Heart left ventricle (tissue), 16 donors: ENCODE measurements at regions not wholly inside any gene's neighbourhood (a gene's known extent, or its start where the extent isn't known, plus 50 kb on each side); places are given as distances from the start of the nearest gene placed in this dataset.
"Not testable (repeated sequence)": the region's sequence is repeated elsewhere in the genome, so short reads cannot be mapped to it uniquely, and the experiment has no call there.

ENCODE experiments used
- ATAC-seq, 4 donors: fragments of 200-7000 bp; cut with Tn5 transposase; one replicate each; pipeline ENCODE4 v1.9.1; 2020 to 2022; ENCODE audit warnings: moderate library complexity in 4 of 4, mild to moderate bottlenecking in 3 of 4, moderate number of reproducible peaks in 1 of 4
- DNase-seq, 5 donors: peaks; one replicate each; pipeline ENCODE4 v3.0.0-alpha.2; 2020
- H3K27ac ChIP-seq, 12 donors: fragments of 200-600 bp; sonication (generic) in 4 of 12; one replicate each; pipeline versions ENCODE4 v1.5.0 to v1.8.0; 2016 to 2022; ENCODE audit warnings: mild to moderate bottlenecking in 2 of 12
- H3K27me3 ChIP-seq, 9 donors: fragments of 200-600 bp; sonication (generic) in 2 of 9; one replicate each; pipeline versions ENCODE4 v1.5.1 to v1.8.0; 2016 to 2022; ENCODE audit warnings: mild to moderate bottlenecking in 3 of 9
- H3K36me3 ChIP-seq, 9 donors: fragments of 200-600 bp; sonication (generic) in 2 of 9; one replicate each; pipeline versions ENCODE4 v1.5.0 to v1.8.0; 2018 to 2022; ENCODE audit warnings: mild to moderate bottlenecking in 2 of 9
- H3K4me1 ChIP-seq, 12 donors: fragments of 200-600 bp; sonication (generic) in 4 of 12; one replicate each; pipeline versions ENCODE4 v1.5.0 to v1.8.0; 2016 to 2022; ENCODE audit warnings: mild to moderate bottlenecking in 3 of 12
- H3K4me3 ChIP-seq, 12 donors: fragments of 200-600 bp; sonication (generic) in 4 of 12; one replicate each; pipeline versions ENCODE4 v1.5.0 to v1.8.0; 2017 to 2022; ENCODE audit warnings: mild to moderate bottlenecking in 9 of 12, moderate library complexity in 4 of 12
- H3K9me3 ChIP-seq, 12 donors: fragments of 200-600 bp; sonication (generic) in 4 of 12; one replicate each; pipeline versions ENCODE4 v1.5.0 to v1.8.0; 2016 to 2022; ENCODE audit warnings: mild to moderate bottlenecking in 1 of 12
- POLR2A ChIP-seq, 2 donors: fragments of 450-650 bp; IDR thresholded peaks; one replicate each; pipeline ENCODE4 v1.6.1; 2017; ENCODE audit warnings: antibody characterized with exemption in 2 of 2, mild to moderate bottlenecking in 2 of 2, moderate library complexity in 2 of 2
- WGBS, 4 donors: extraction: QIAGEN DNeasy Blood & Tissue Kit in 2 of 4; methylation state at CpG; one replicate each; pipeline versions ENCODE4 v1.1.5 to v1.1.7; 2013 to 2018; 5-methylcytosine and 5-hydroxymethylcytosine counted together
- intact Hi-C, 10 donors: fragments of 100-400 bp; cut with DNase I; formaldehyde crosslinking; loops; one replicate each; pipeline versions ENCODE4 v1.11.1 to v1.14.2; 2022
- TF ChIP-seq, protein P1 (sequence below), 12 donors: fragments of 200-600 bp; sonication (generic) in 4 of 12; IDR thresholded peaks; one replicate each; pipeline versions ENCODE4 v1.5.0 to v1.8.0; 2018 to 2022; ENCODE audit warnings: antibody characterized with exemption in 12 of 12, mild to moderate bottlenecking in 5 of 12
- donor health status: ischemic (EF 13 %, LVEDD 7.1; RV severe dilation, severe dysfunction).
- donor health status: healthy with polysubstance abuse.
- donor health status: DM: no; HTN: yes; CAD: no.
- donor health status: DM: no; HTN: no; CAD: no.
- donor health status: ischemic (EF 25% LVEDD 6.9; RV normal size, moderate dysfunction).
- donor health status: ischemic (EF 25% LVEDD 5.7; RV mildly dilated, moderate dysfunction).
- donor health status: healthy.
- donor health status: DM: yes; HTN: yes; CAD: no.
- donor health status: ischemic (EF 35%, LVEDD 5.7; RV mildly dilated, moderate dysfunction).
- donor health status: nonischemic (EF 11% LVEDD 7.7; RV severe dilation, severe dysfunction).
- donor health status: DM: yes; HTN: yes; CAD: no.
- donor health status: PGD.
- donor health status: ischemic (EF 29% LVEDD 5.4; RV normal size, mild dysfunction).
- donor health status: nonischemic (EF 23%, LVEDD 6.1; RV moderate dilation, normal function).

GRCh38 chrX:149420566-149420965 is 84.5 kb downstream of the IDS start:
- DNase-seq, H3K4me1 ChIP-seq, H3K27me3 ChIP-seq, H3K36me3 ChIP-seq, H3K27ac ChIP-seq, H3K4me3 ChIP-seq, ATAC-seq, intact Hi-C loops: not testable (repeated sequence)
- WGBS, 4 donors = 92 to 98% (median 96%) methylated on average over 11 to 16 of the region's 21 CpGs
- peaks cover 0 to 18% (median 0%) of the 10 kb centered on the region in 12 donors for H3K9me3 ChIP-seq

DNA sequence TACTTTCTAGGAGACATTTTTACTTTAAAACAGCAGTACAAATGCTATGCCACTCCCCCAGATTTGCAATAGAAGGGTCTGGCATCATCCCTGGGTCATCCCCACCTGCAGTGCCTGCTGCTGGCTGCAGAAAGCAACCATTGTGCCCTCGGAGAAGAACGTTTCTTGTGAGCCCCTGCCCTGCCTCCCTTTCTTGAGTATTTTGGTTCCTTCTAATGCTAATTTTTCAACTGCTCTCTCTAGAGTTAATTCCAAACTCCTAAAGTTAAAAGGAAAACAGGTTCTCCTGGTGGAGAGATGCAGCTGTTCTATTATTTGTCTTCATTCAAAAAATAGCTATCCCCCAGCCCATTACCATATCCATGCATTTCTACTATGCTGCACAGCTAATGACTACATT is 107.1 kb downstream of the IDS start:
- no peaks in the 10 kb centered on the region for H3K27me3 ChIP-seq
- no peak for ATAC-seq
- TF ChIP-seq, protein P1, sequence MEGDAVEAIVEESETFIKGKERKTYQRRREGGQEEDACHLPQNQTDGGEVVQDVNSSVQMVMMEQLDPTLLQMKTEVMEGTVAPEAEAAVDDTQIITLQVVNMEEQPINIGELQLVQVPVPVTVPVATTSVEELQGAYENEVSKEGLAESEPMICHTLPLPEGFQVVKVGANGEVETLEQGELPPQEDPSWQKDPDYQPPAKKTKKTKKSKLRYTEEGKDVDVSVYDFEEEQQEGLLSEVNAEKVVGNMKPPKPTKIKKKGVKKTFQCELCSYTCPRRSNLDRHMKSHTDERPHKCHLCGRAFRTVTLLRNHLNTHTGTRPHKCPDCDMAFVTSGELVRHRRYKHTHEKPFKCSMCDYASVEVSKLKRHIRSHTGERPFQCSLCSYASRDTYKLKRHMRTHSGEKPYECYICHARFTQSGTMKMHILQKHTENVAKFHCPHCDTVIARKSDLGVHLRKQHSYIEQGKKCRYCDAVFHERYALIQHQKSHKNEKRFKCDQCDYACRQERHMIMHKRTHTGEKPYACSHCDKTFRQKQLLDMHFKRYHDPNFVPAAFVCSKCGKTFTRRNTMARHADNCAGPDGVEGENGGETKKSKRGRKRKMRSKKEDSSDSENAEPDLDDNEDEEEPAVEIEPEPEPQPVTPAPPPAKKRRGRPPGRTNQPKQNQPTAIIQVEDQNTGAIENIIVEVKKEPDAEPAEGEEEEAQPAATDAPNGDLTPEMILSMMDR (IDR thresholded peaks at IDR 0.05) = no peak
- no peak for TF ChIP-seq POLR2A (IDR thresholded peaks at IDR 0.05)
- H3K4me3 ChIP-seq = no peak overlapping the region
- peaks cover 0 to 7% (median 0%) of the 10 kb centered on the region in 12 donors for H3K9me3 ChIP-seq
- no peak overlapping the region for H3K27ac ChIP-seq
- no peaks in the 10 kb centered on the region for H3K4me1 ChIP-seq
- no peak for DNase-seq
- intact Hi-C loops = no loop called here
- WGBS, 4 donors = 28 to 46% (median 35%) methylated on average over 2 of the region's 2 CpGs
- H3K36me3 ChIP-seq = no peaks in the 10 kb centered on the region

GRCh38 chrX:149392921-149393320 is 112.2 kb downstream of the IDS start:
- Histone ChIP-seq H3K27me3 (no peaks in the 10 kb centered on the region), H3K36me3 (no peaks in the 10 kb centered on the region), H3K27ac (no peak overlapping the region), H3K9me3 (peaks cover 0 to 7% (median 0%) of the 10 kb centered on the region in 12 donors), H3K4me3 (no peak overlapping the region), H3K4me1 (no peaks in the 10 kb centered on the region)
- no peak for ATAC-seq
- TF ChIP-seq, protein P1 (IDR thresholded peaks at IDR 0.05) = no peak
- TF ChIP-seq POLR2A (IDR thresholded peaks at IDR 0.05) = no peak
- intact Hi-C loops = no loop called here
- DNase-seq = no peak

- H3K9me3 ChIP-seq = peaks cover 0 to 19% (median 0%) of the 10 kb centered on the region in 12 donors
- no peaks in the 10 kb centered on the region for H3K36me3 ChIP-seq
- ATAC-seq (no peak), DNase-seq (no peak)
- TF ChIP-seq, protein P1 (IDR thresholded peaks at IDR 0.05) = no peak
- no peak for TF ChIP-seq POLR2A (IDR thresholded peaks at IDR 0.05)
- no peaks in the 10 kb centered on the region for H3K4me1 ChIP-seq
- H3K4me3 ChIP-seq = no peak overlapping the region
- no peak overlapping the region for H3K27ac ChIP-seq
- no peaks in the 10 kb centered on the region for H3K27me3 ChIP-seq
- intact Hi-C loops = no loop called here
These were observed 121.3 kb downstream of the IDS start for GRCh38 chrX:149383852-149384251.

GRCh38 chrX:149374751-149375150 is 130.4 kb downstream of the IDS start:
- WGBS, 4 donors = 52 to 65% (median 57%) methylated on average over 3 of the region's 3 CpGs
- Histone ChIP-seq H3K27me3 (no peaks in the 10 kb centered on the region), H3K4me1 (no peaks in the 10 kb centered on the region), H3K4me3 (no peak overlapping the region), H3K27ac (no peak overlapping the region), H3K9me3 (no peaks in the 10 kb centered on the region), H3K36me3 (no peaks in the 10 kb centered on the region)
- ATAC-seq (no peak), DNase-seq (no peak)
- intact Hi-C loops = no loop called here
- TF ChIP-seq POLR2A (IDR thresholded peaks at IDR 0.05) = no peak
- TF ChIP-seq, protein P1 (IDR thresholded peaks at IDR 0.05) = no peak
